Lung (tissue), 11 donors: ENCODE measurements at regions not wholly inside any gene's neighbourhood (a gene's known extent, or its start where the extent isn't known, plus 50 kb on each side); places are given as distances from the start of the nearest gene placed in this dataset.

ENCODE experiments used
- ATAC-seq: fragments of 200-7000 bp; cut with Tn5 transposase; one replicate; pipeline ENCODE4 v1.9.1; 2020; ENCODE audit warnings: moderate number of reproducible peaks; ENCODE audit not compliant: insufficient read depth, low FRiP score
- DNase-seq, 3 donors: peaks; one replicate each; pipeline ENCODE4 v3.0.0-alpha.2; 2013 to 2017
- H3K27ac ChIP-seq, 2 donors: one replicate each; pipeline ENCODE4 v1.5.1; 2013; ENCODE audit warnings: mild to moderate bottlenecking in 2 of 2, moderate library complexity in 2 of 2, control low read depth in 1 of 2, inconsistent platforms in 1 of 2, low read depth in 1 of 2, low read length in 1 of 2
- H3K27me3 ChIP-seq, 3 donors: one replicate each; pipeline ENCODE4 v1.5.1; 2013; ENCODE audit warnings: low read length in 2 of 3; ENCODE audit not compliant: control insufficient read depth in 3 of 3, insufficient read depth in 3 of 3
- H3K36me3 ChIP-seq, 4 donors: one replicate each; pipeline ENCODE4 v1.5.1; 2013; ENCODE audit warnings: low read length in 4 of 4, mild to moderate bottlenecking in 1 of 4, moderate library complexity in 1 of 4; ENCODE audit not compliant: control insufficient read depth in 4 of 4, insufficient read depth in 4 of 4
- H3K4me1 ChIP-seq, 5 donors: one replicate each; pipeline ENCODE4 v1.5.1; 2013; ENCODE audit warnings: low read length in 5 of 5, mild to moderate bottlenecking in 2 of 5, moderate library complexity in 1 of 5; ENCODE audit not compliant: control insufficient read depth in 5 of 5, insufficient read depth in 5 of 5
- H3K4me3 ChIP-seq: one replicate; pipeline ENCODE4 v1.5.1; 2013; ENCODE audit warnings: mild to moderate bottlenecking, control low read depth, moderate library complexity
- H3K9ac ChIP-seq, 2 donors: one replicate each; pipeline ENCODE4 v1.5.1; 2013; ENCODE audit warnings: low read length in 2 of 2, control low read depth in 1 of 2; ENCODE audit not compliant: insufficient read depth in 1 of 2
- H3K9me3 ChIP-seq, 4 donors: one replicate each; pipeline ENCODE4 v1.5.1; 2013; ENCODE audit warnings: low read length in 3 of 4, mild to moderate bottlenecking in 1 of 4, moderate library complexity in 1 of 4; ENCODE audit not compliant: control insufficient read depth in 4 of 4, insufficient read depth in 3 of 4
- WGBS, 2 donors: extraction: QIAGEN DNeasy Blood & Tissue Kit; methylation state at CpG; one replicate each; pipeline ENCODE4 v1.1.7; 2013; 5-methylcytosine and 5-hydroxymethylcytosine counted together
- TF ChIP-seq, protein P1 (sequence below): IDR thresholded peaks from 2 replicates; pipeline ENCODE4 v1.5.1; 2012; ENCODE audit warnings: mild to moderate bottlenecking; ENCODE audit errors: control extremely low read depth, extremely low read depth
- donor health status: control.
- donor health status: control.
- donor health status: Bipolar disorder and iron deficiency.
- donor health status: healthy.
- donor health status: DM: yes; HTN: yes; CAD: no.

DNA sequence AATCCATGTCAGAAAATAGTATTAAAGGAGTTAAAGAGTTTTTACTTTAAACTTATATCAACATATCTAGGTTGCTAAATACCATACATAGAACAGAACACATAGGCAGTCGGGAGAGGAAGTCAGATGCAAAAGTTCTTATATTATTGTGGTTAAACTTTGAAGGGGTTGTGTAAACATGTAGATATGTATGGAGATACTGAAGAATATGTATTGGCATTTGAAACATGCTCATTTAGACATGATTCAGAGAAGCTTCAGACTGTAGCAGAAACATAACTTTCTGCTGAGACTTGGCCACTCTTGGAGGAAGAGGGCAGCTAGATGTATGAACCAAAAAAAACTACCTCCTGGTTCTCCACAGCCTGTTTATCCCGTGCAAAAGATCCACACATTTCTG is 103.5 kb upstream of the FERD3L start:
- TF ChIP-seq, protein P1, sequence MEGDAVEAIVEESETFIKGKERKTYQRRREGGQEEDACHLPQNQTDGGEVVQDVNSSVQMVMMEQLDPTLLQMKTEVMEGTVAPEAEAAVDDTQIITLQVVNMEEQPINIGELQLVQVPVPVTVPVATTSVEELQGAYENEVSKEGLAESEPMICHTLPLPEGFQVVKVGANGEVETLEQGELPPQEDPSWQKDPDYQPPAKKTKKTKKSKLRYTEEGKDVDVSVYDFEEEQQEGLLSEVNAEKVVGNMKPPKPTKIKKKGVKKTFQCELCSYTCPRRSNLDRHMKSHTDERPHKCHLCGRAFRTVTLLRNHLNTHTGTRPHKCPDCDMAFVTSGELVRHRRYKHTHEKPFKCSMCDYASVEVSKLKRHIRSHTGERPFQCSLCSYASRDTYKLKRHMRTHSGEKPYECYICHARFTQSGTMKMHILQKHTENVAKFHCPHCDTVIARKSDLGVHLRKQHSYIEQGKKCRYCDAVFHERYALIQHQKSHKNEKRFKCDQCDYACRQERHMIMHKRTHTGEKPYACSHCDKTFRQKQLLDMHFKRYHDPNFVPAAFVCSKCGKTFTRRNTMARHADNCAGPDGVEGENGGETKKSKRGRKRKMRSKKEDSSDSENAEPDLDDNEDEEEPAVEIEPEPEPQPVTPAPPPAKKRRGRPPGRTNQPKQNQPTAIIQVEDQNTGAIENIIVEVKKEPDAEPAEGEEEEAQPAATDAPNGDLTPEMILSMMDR = no peak
- Histone ChIP-seq H3K4me3 (no peak overlapping the region), H3K27ac (no peak overlapping the region), H3K36me3 (no peaks in the 10 kb centered on the region), H3K27me3 (no peaks in the 10 kb centered on the region), H3K9me3 (peaks cover 0 to 2% (median 0%) of the 10 kb centered on the region in 4 donors), H3K9ac (no peak overlapping the region), H3K4me1 (no peaks in the 10 kb centered on the region)
- no peak for ATAC-seq
- 38 to 39% methylated on average over 2 of the region's 2 CpGs for WGBS, 2 donors
- no peak for DNase-seq

DNA sequence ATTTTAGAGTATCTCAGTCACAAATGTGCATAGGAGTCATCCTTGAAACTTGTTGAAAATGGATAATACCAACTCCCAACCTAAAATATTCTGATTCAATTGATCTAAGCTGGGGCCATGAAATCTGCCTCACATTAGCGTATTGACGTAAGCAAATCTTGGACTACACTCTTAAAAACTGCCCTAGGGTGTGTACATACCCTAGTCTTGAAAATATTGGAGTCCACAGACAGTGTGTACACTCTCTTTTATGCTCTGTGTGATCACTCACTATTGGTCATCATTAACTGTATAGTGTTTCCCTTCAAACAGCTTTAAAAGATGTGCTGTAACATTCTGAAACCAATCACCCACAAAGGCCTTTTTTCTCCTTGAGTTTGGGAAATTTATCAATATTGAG is 102.9 kb upstream of the FERD3L start:
- ATAC-seq = no peak
- TF ChIP-seq, protein P1 = no peak
- WGBS, 2 donors = 88 to 90% methylated on average over 2 of the region's 2 CpGs

DNA sequence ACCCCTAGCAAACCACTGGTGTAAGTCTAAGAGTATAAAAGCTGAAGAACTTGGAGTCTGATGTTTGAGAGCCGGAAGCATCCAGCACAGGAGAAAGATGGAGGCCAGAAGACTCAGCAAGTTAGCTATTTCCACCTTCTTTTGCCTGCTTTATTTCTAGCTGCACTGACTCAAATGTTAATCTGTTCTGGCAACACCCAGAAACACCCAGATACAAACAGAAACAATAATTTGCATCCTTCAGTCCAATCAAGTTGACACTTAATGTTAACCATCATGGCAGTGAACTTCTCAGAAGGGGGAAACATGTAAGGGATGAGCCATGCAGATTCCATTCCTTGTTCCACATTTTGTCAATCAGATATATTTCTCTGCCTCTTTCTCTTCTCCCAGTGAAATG is 101.8 kb upstream of the FERD3L start:
- DNase-seq = no peak
- 95 to 96% methylated on average over 1 of the region's 1 CpG for WGBS, 2 donors
- TF ChIP-seq, protein P1 = no peak
- Histone ChIP-seq H3K9ac (no peak overlapping the region), H3K27ac (no peak overlapping the region), H3K36me3 (no peaks in the 10 kb centered on the region), H3K4me1 (no peaks in the 10 kb centered on the region), H3K27me3 (no peaks in the 10 kb centered on the region), H3K9me3 (peaks cover 0 to 5% (median 0%) of the 10 kb centered on the region in 4 donors), H3K4me3 (no peak overlapping the region)
- no peak for ATAC-seq

More for the DNA sequence above, 102.9 kb upstream of the FERD3L start:
- Histone ChIP-seq H3K36me3 (no peaks in the 10 kb centered on the region), H3K9me3 (peaks cover 0 to 2% (median 0%) of the 10 kb centered on the region in 4 donors), H3K27me3 (no peaks in the 10 kb centered on the region), H3K27ac (no peak overlapping the region), H3K9ac (no peak overlapping the region), H3K4me1 (no peaks in the 10 kb centered on the region), H3K4me3 (no peak overlapping the region)
- no peak for DNase-seq

DNA sequence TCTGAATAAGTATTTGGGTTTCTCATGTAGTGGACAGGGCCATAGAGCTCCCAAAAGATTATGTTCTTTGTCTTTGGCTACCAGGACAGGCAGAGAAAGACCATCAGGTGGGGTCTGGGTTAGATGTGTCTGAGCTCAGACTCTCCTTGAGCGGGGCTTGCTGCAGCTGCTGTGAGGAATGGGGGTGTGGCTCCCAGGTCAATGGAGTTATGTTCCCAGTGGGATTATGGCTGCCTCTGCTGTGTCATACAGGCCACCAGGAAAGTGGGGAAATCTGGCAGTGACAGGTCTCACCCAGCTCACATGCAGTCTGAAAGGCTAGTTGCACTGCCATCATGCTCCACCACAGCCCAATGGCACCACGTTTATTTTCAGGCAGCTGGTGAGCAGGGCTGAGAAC is 97.0 kb upstream of the FERD3L start:
- Histone ChIP-seq H3K9me3 (peaks cover 0 to 14% (median 1%) of the 10 kb centered on the region in 4 donors), H3K9ac (no peak overlapping the region), H3K4me1 (no peaks in the 10 kb centered on the region), H3K27me3 (no peaks in the 10 kb centered on the region), H3K27ac (no peak overlapping the region), H3K36me3 (no peaks in the 10 kb centered on the region), H3K4me3 (no peak overlapping the region)
- ATAC-seq (no peak), DNase-seq (no peak)
- 71 to 81% methylated on average over 2 of the region's 2 CpGs for WGBS, 2 donors
- TF ChIP-seq, protein P1 = no peak
